ENCODE measurements at regions not wholly inside any gene's neighbourhood (a gene's known extent, or its start where the extent isn't known, plus 50 kb on each side); places are given as distances from the start of the nearest gene placed in this dataset.
"Not testable (repeated sequence)": the region's sequence is repeated elsewhere in the genome, so short reads cannot be mapped to it uniquely, and the experiment has no call there.

GRCh38 chr3:39651993-39652739 is 157.2 kb upstream of the MYRIP start:
- Histone ChIP-seq H3K36me3 (no peaks in the 10 kb centered on the region), H3K27me3 (peaks cover 0 to 3% (median 0%) of the 10 kb centered on the region in 4 donors), H3K9me3 (no peaks in the 10 kb centered on the region), H3K27ac (no peak overlapping the region), H3K4me3 (no peak overlapping the region), H3K4me1 (no peaks in the 10 kb centered on the region)
- WGBS, 2 donors, result 88 to 90% methylated on average over 4 of the region's 4 CpGs
- DNase-seq, result no peak
- no peak for TF ChIP-seq POLR2A (IDR thresholded peaks at IDR 0.05)
- TF ChIP-seq CTCF (IDR thresholded peaks at IDR 0.05), result no peak
- intact Hi-C loops (cut with DNase I), result no loop called here

GRCh38 chr3:39655718-39656117 is 153.7 kb upstream of the MYRIP start:
- H3K9me3 ChIP-seq; H3K27me3 ChIP-seq; intact Hi-C loops (cut with DNase I); DNase-seq; H3K27ac ChIP-seq; H3K4me3 ChIP-seq; H3K4me1 ChIP-seq; H3K36me3 ChIP-seq: not testable (repeated sequence)
- no CpG with 5 or more reads among the region's 26 CpGs for WGBS, 2 donors

DNA sequence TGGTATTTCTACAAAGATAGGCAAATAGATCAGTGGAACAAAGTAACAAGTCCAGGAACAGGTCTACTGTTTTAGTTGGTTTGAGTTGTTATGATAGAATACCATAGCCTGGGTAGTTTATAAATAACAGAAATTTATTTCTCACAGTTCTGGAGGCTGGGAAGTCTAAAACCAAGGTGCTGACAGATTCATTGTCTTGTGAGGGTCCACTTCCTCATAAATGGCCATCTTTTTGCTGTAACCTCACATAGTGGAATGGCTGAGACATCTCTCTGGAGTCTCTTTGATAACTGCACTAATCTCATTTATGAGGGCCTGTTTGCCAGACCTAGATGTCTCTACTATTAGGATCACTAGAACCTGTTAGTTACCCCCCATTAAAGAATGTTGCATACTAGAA is 152.3 kb upstream of the MYRIP start:
- DNase-seq, result no peak

GRCh38 chr3:39657775-39658174 is 151.6 kb upstream of the MYRIP start:
- no peak for DNase-seq
- Histone ChIP-seq H3K4me3 (no peak overlapping the region), H3K9me3 (no peaks in the 10 kb centered on the region), H3K36me3 (no peaks in the 10 kb centered on the region), H3K27me3 (peaks cover 0 to 3% (median 0%) of the 10 kb centered on the region in 4 donors), H3K27ac (no peak overlapping the region), H3K4me1 (no peaks in the 10 kb centered on the region)
- intact Hi-C loops (cut with DNase I), result no loop called here
- WGBS, 2 donors, result 92 to 100% methylated on average over 1 of the region's 1 CpG
- TF ChIP-seq CTCF (IDR thresholded peaks at IDR 0.05), result no peak
- no peak for TF ChIP-seq POLR2A (IDR thresholded peaks at IDR 0.05)

More for the DNA sequence above, 152.3 kb upstream of the MYRIP start:
- TF ChIP-seq POLR2A (IDR thresholded peaks at IDR 0.05) (no peak), CTCF (IDR thresholded peaks at IDR 0.05) (no peak)
- no peak overlapping the region for H3K4me3 ChIP-seq
- H3K4me1 ChIP-seq, result no peaks in the 10 kb centered on the region
- intact Hi-C loops (cut with DNase I), result no loop called here
- H3K27ac ChIP-seq, result no peak overlapping the region
- peaks cover 0 to 3% (median 0%) of the 10 kb centered on the region in 4 donors for H3K27me3 ChIP-seq
- H3K36me3 ChIP-seq, result no peaks in the 10 kb centered on the region
- H3K9me3 ChIP-seq, result no peaks in the 10 kb centered on the region

GRCh38 chr3:39664931-39665330 is 144.5 kb upstream of the MYRIP start:
- no peak overlapping the region for H3K27ac ChIP-seq
- intact Hi-C loops (cut with DNase I), result no loop called here
- TF ChIP-seq CTCF (IDR thresholded peaks at IDR 0.05) (no peak), POLR2A (IDR thresholded peaks at IDR 0.05) (no peak)
- H3K27me3 ChIP-seq, result no peaks in the 10 kb centered on the region
- no peak overlapping the region for H3K4me3 ChIP-seq
- no peak for DNase-seq
- WGBS, 2 donors, result 89 to 94% methylated on average over 4 of the region's 4 CpGs
- no peaks in the 10 kb centered on the region for H3K4me1 ChIP-seq
- no peaks in the 10 kb centered on the region for H3K9me3 ChIP-seq
- H3K36me3 ChIP-seq, result no peaks in the 10 kb centered on the region

- Histone ChIP-seq H3K4me3 (no peak overlapping the region), H3K36me3 (no peaks in the 10 kb centered on the region), H3K9me3 (no peaks in the 10 kb centered on the region), H3K27me3 (peaks cover 0 to 1% (median 0%) of the 10 kb centered on the region in 4 donors), H3K4me1 (no peaks in the 10 kb centered on the region), H3K27ac (no peak overlapping the region)
- no peak for DNase-seq
- no peak for TF ChIP-seq CTCF (IDR thresholded peaks at IDR 0.05)
- no peak for TF ChIP-seq POLR2A (IDR thresholded peaks at IDR 0.05)
- intact Hi-C loops (cut with DNase I), result no loop called here
Observed at GRCh38 chr3:39665441-39665840, 144.0 kb upstream of the MYRIP start.
